ENCODE measurements at regions not wholly inside any gene's neighbourhood (a gene's known extent, or its start where the extent isn't known, plus 50 kb on each side); places are given as distances from the start of the nearest gene placed in this dataset.

- TF ChIP-seq POLR2A (IDR thresholded peaks at IDR 0.05) (no peak), CTCF (IDR thresholded peaks at IDR 0.05) (no peak), POLR2AphosphoS5 (IDR thresholded peaks at IDR 0.05; ENCODE audit: insufficient read depth in 1 of 2, low read depth in 1 of 2) (no peak)
Observed at GRCh38 chr10:59002011-59002410, 174.4 kb upstream of the PHYHIPL start.
